HepG2 (cell line): ENCODE measurements at regions not wholly inside any gene's neighbourhood (a gene's known extent, or its start where the extent isn't known, plus 50 kb on each side); places are given as distances from the start of the nearest gene placed in this dataset.

Experiments
- ARID3A ChIP-seq: IDR thresholded peaks from 2 replicates; pipeline ENCODE4 v1.6.1; 2012; ENCODE audit warnings: low read depth, low read length, improper control_type of control experiment
- CHCHD3 ChIP-seq: sonication (generic); formaldehyde crosslinking; IDR thresholded peaks from 2 replicates; pipeline ENCODE4 v1.8.0; 2022; ENCODE audit warnings: mild to moderate bottlenecking, missing genetic modification reagents, moderate library complexity
- DBP ChIP-seq: sonication (generic); formaldehyde crosslinking; IDR thresholded peaks from 2 replicates; pipeline ENCODE4 v1.4.0; 2020; ENCODE audit warnings: missing genetic modification reagents; ENCODE audit errors: not compliant biosample characterization
- FOXA1 ChIP-seq, 2 experiments: fragments of 450-650 bp in 1 of 2; sonication (generic) in 1 of 2; formaldehyde crosslinking in 1 of 2; IDR thresholded peaks; 2 replicates each; pipeline versions ENCODE4 v1.4.0 to v1.6.1; 2016 to 2020; ENCODE audit warnings: missing genetic modification reagents in 1 of 2
- HDAC2 ChIP-seq: sonication (generic); formaldehyde crosslinking; IDR thresholded peaks from 2 replicates; pipeline ENCODE4 v1.4.0; 2020; ENCODE audit warnings: missing genetic modification reagents
- HNF1B ChIP-seq: sonication (generic); formaldehyde crosslinking; IDR thresholded peaks from 2 replicates; pipeline ENCODE4 v1.5.1; 2020; ENCODE audit warnings: mild to moderate bottlenecking, moderate library complexity, missing genetic modification reagents
- HOXA5 ChIP-seq: sonication (generic); formaldehyde crosslinking; IDR thresholded peaks from 2 replicates; pipeline ENCODE4 v1.4.0; 2020; ENCODE audit warnings: missing genetic modification reagents
- JUNB ChIP-seq: sonication (generic); formaldehyde crosslinking; IDR thresholded peaks from 2 replicates; pipeline ENCODE4 v1.8.0; 2022; ENCODE audit warnings: missing genetic modification reagents, mild to moderate bottlenecking, borderline replicate concordance
- NFE2 ChIP-seq: sonication (generic); formaldehyde crosslinking; IDR thresholded peaks from 2 replicates; pipeline ENCODE4 v1.4.0; 2020; ENCODE audit warnings: missing genetic modification reagents
- NR2F6 ChIP-seq, 2 experiments: IDR thresholded peaks; 2 replicates each; pipeline ENCODE4 v1.6.1; 2016; ENCODE audit warnings: antibody characterized with exemption in 1 of 2, mild to moderate bottlenecking in 1 of 2
- RFX5 ChIP-seq: IDR thresholded peaks from 2 replicates; pipeline ENCODE4 v1.6.1; 2011; ENCODE audit warnings: low read depth, low read length, improper control_type of control experiment
- RXRB ChIP-seq: IDR thresholded peaks from 2 replicates; pipeline ENCODE4 v1.6.1; 2016; ENCODE audit warnings: borderline replicate concordance, missing genetic modification reagents, missing compliant biosample characterization
- ZBTB14 ChIP-seq: sonication (generic); formaldehyde crosslinking; IDR thresholded peaks from 2 replicates; pipeline ENCODE4 v1.4.0; 2020; ENCODE audit warnings: missing genetic modification reagents
- ZMYM3 ChIP-seq: sonication (generic); formaldehyde crosslinking; IDR thresholded peaks from 2 replicates; pipeline ENCODE4 v1.5.1; 2020; ENCODE audit warnings: mild to moderate bottlenecking, missing genetic modification reagents
- ZNF232 ChIP-seq: sonication (generic); formaldehyde crosslinking; IDR thresholded peaks from 2 replicates; pipeline ENCODE4 v1.4.0; 2020; ENCODE audit warnings: missing genetic modification reagents, borderline replicate concordance
- ZNF562 ChIP-seq: sonication (generic); formaldehyde crosslinking; IDR thresholded peaks from 2 replicates; pipeline ENCODE4 v1.8.0; 2022; ENCODE audit warnings: missing genetic modification reagents, borderline replicate concordance
- ZNF678 ChIP-seq: sonication (generic); formaldehyde crosslinking; IDR thresholded peaks from 2 replicates; pipeline ENCODE4 v1.4.0; 2020; ENCODE audit warnings: mild to moderate bottlenecking, missing genetic modification reagents
- ZNF703 ChIP-seq: sonication (generic); formaldehyde crosslinking; IDR thresholded peaks from 2 replicates; pipeline ENCODE4 v1.5.1; 2020; ENCODE audit warnings: missing genetic modification reagents, mild to moderate bottlenecking, moderate library complexity, borderline replicate concordance
- TF ChIP-seq, protein P1 (sequence below): sonication (generic); formaldehyde crosslinking; conservative IDR thresholded peaks from 2 replicates; pipeline ENCODE4 v1.4.0; 2020; ENCODE audit warnings: missing genetic modification reagents
- TF ChIP-seq, protein P2 (sequence below): sonication (generic); formaldehyde crosslinking; IDR thresholded peaks from 2 replicates; pipeline ENCODE4 v1.5.0; 2020; ENCODE audit warnings: missing genetic modification reagents
- TF ChIP-seq, protein P3 (sequence below): sonication (generic); formaldehyde crosslinking; IDR thresholded peaks from 2 replicates; pipeline ENCODE4 v1.5.1; 2020; ENCODE audit warnings: missing genetic modification reagents, mild to moderate bottlenecking, borderline replicate concordance

DNA sequence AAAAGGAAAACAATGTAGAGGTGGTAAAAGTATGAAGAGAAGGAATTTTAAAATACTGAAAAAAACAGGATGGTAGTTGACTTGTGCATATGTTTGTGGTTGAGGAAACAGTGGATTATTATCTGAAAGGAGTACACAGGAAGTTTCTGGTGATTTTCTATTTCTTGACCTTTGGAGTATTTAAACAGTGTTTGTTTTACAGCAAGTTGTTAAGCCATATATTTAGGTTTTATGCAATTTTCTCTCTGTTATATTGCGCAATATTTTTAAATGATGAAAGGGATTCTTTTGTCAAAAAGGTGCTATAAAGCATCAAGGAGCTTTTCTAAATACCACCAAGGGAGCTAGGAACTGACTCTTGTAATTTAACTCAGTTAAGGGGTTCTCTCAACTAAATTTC lies 343.1 kb upstream of the MAOA start (continued):
- TF ChIP-seq RXRB (CRISPR knock-in tag), result peak; percentile 30; the same call in 1 of the 2 replicates
- no peak for TF ChIP-seq ZMYM3 (CRISPR knock-in tag)
- peak; percentile 23; the same call in 1 of the 2 replicates for TF ChIP-seq NR2F6 (IDR thresholded peaks at IDR 0.05)
- no peak for TF ChIP-seq NR2F6 (CRISPR knock-in tag; IDR thresholded peaks at IDR 0.05)
- TF ChIP-seq CHCHD3, result no peak
- no peak for TF ChIP-seq ZNF703 (CRISPR knock-in tag)
- no peak for TF ChIP-seq HOXA5
- TF ChIP-seq, protein P1, sequence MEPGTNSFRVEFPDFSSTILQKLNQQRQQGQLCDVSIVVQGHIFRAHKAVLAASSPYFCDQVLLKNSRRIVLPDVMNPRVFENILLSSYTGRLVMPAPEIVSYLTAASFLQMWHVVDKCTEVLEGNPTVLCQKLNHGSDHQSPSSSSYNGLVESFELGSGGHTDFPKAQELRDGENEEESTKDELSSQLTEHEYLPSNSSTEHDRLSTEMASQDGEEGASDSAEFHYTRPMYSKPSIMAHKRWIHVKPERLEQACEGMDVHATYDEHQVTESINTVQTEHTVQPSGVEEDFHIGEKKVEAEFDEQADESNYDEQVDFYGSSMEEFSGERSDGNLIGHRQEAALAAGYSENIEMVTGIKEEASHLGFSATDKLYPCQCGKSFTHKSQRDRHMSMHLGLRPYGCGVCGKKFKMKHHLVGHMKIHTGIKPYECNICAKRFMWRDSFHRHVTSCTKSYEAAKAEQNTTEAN, result no peak
- no peak for TF ChIP-seq ZNF678 (CRISPR knock-in tag)
- no peak for TF ChIP-seq HNF1B (CRISPR knock-in tag)
- TF ChIP-seq FOXA1 (IDR thresholded peaks at IDR 0.05), result no peak
- peak; percentile 26; the same call in 1 of the 2 replicates for TF ChIP-seq FOXA1 (CRISPR knock-in tag; IDR thresholded peaks at IDR 0.05)
- TF ChIP-seq ZBTB14 (CRISPR knock-in tag), result no peak
- no peak for TF ChIP-seq HDAC2 (CRISPR knock-in tag)
- TF ChIP-seq ZNF232 (CRISPR knock-in tag), result no peak
- TF ChIP-seq ZNF562 (CRISPR knock-in tag), result no peak
- TF ChIP-seq, protein P2, sequence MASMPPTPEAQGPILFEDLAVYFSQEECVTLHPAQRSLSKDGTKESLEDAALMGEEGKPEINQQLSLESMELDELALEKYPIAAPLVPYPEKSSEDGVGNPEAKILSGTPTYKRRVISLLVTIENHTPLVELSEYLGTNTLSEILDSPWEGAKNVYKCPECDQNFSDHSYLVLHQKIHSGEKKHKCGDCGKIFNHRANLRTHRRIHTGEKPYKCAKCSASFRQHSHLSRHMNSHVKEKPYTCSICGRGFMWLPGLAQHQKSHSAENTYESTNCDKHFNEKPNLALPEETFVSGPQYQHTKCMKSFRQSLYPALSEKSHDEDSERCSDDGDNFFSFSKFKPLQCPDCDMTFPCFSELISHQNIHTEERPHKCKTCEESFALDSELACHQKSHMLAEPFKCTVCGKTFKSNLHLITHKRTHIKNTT (CRISPR knock-in tag), result no peak
- TF ChIP-seq RFX5, result no peak
- TF ChIP-seq NFE2, result no peak
- TF ChIP-seq, protein P3, sequence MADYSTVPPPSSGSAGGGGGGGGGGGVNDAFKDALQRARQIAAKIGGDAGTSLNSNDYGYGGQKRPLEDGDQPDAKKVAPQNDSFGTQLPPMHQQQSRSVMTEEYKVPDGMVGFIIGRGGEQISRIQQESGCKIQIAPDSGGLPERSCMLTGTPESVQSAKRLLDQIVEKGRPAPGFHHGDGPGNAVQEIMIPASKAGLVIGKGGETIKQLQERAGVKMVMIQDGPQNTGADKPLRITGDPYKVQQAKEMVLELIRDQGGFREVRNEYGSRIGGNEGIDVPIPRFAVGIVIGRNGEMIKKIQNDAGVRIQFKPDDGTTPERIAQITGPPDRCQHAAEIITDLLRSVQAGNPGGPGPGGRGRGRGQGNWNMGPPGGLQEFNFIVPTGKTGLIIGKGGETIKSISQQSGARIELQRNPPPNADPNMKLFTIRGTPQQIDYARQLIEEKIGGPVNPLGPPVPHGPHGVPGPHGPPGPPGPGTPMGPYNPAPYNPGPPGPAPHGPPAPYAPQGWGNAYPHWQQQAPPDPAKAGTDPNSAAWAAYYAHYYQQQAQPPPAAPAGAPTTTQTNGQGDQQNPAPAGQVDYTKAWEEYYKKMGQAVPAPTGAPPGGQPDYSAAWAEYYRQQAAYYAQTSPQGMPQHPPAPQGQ (CRISPR knock-in tag), result no peak
- TF ChIP-seq ARID3A, result peak; percentile 59; the same call in 1 of the 2 replicates
- no peak for TF ChIP-seq JUNB
- no peak for TF ChIP-seq DBP (CRISPR knock-in tag)
